Coronary artery (tissue), 2 donors: ENCODE measurements at regions not wholly inside any gene's neighbourhood (a gene's known extent, or its start where the extent isn't known, plus 50 kb on each side); places are given as distances from the start of the nearest gene placed in this dataset.

Source experiments
- DNase-seq: peaks from one replicate; pipeline ENCODE4 v3.0.0-alpha.2; 2017; ENCODE audit warnings: low spot score
- H3K27ac ChIP-seq, 2 donors: fragments of 200-600 bp; sonication (generic); one replicate each; pipeline ENCODE4 v1.5.1; 2016 to 2019
- H3K4me3 ChIP-seq: fragments of 200-600 bp; sonication (generic); 2 replicates; pipeline ENCODE4 v1.5.1; 2016; ENCODE audit warnings: mild to moderate bottlenecking, moderate library complexity
- CTCF ChIP-seq: fragments of 200-600 bp; sonication (generic); IDR thresholded peaks from one replicate; pipeline ENCODE4 v1.5.1; 2019; ENCODE audit warnings: antibody characterized with exemption

GRCh38 chr2:76512201-76512820 lies 801.6 kb upstream of the GCFC2 start:
- Histone ChIP-seq H3K27ac (no peak overlapping the region), H3K4me3 (no peak overlapping the region)
- no peak for TF ChIP-seq CTCF
- no peak for DNase-seq

- no peak for DNase-seq
- Histone ChIP-seq H3K27ac (no peak overlapping the region), H3K4me3 (no peak overlapping the region)
- no peak for TF ChIP-seq CTCF
These were observed 795.8 kb upstream of the GCFC2 start for GRCh38 chr2:76506538-76506937.

GRCh38 chr2:76501641-76502040 lies 790.9 kb upstream of the GCFC2 start:
- Histone ChIP-seq H3K27ac (no peak overlapping the region), H3K4me3 (no peak overlapping the region)
- no peak for TF ChIP-seq CTCF
- DNase-seq, result no peak

- H3K4me3 ChIP-seq, result no peak overlapping the region
- no peak for TF ChIP-seq CTCF
- no peak overlapping the region for H3K27ac ChIP-seq
- DNase-seq, result no peak
These were observed 787.6 kb upstream of the GCFC2 start for GRCh38 chr2:76498360-76498759.

- Histone ChIP-seq H3K4me3 (no peak overlapping the region), H3K27ac (no peak overlapping the region)
- no peak for TF ChIP-seq CTCF
- DNase-seq, result no peak
These were observed 780.8 kb upstream of the GCFC2 start for GRCh38 chr2:76491503-76491902.

- Histone ChIP-seq H3K4me3 (no peak overlapping the region), H3K27ac (no peak overlapping the region)
- no peak for DNase-seq
- no peak for TF ChIP-seq CTCF
These were observed 767.7 kb upstream of the GCFC2 start for GRCh38 chr2:76478266-76479035.

GRCh38 chr2:76472946-76473345 lies 762.2 kb upstream of the GCFC2 start:
- TF ChIP-seq CTCF, result no peak
- no peak for DNase-seq
- Histone ChIP-seq H3K27ac (no peak overlapping the region), H3K4me3 (no peak overlapping the region)
